MM.1S (cell line): ENCODE measurements at regions not wholly inside any gene's neighbourhood (a gene's known extent, or its start where the extent isn't known, plus 50 kb on each side); places are given as distances from the start of the nearest gene placed in this dataset.

Source experiments
- DNase-seq: peaks from one replicate; pipeline ENCODE4 v3.0.0-alpha.2; 2015
- H2AFZ ChIP-seq: fragments of 300-600 bp; sonication (generic); 2 replicates; pipeline ENCODE4 v1.6.0; 2016; ENCODE audit warnings: antibody characterized with exemption, low read length
- H3F3A ChIP-seq: fragments of 300-600 bp; sonication (generic); 2 replicates; pipeline ENCODE4 v1.6.1; 2016; ENCODE audit warnings: mild to moderate bottlenecking, antibody characterized with exemption, low read length, moderate library complexity, mixed read lengths; ENCODE audit not compliant: insufficient read depth
- H3K27ac ChIP-seq: fragments of 300-600 bp; sonication (generic); 2 replicates; pipeline ENCODE4 v1.5.1; 2016; ENCODE audit warnings: mild to moderate bottlenecking, low read length
- H3K27me3 ChIP-seq: fragments of 300-600 bp; sonication (generic); replicated peaks from 2 replicates; pipeline ENCODE4 v1.6.0; 2016; ENCODE audit warnings: low read length; ENCODE audit not compliant: insufficient read depth
- H3K36me3 ChIP-seq: fragments of 300-600 bp; sonication (generic); replicated peaks from 2 replicates; pipeline ENCODE4 v1.6.1; 2016; ENCODE audit warnings: mild to moderate bottlenecking, low read length, mixed read lengths; ENCODE audit not compliant: insufficient read depth
- H3K4me1 ChIP-seq: fragments of 300-600 bp; sonication (generic); 2 replicates; pipeline ENCODE4 v1.6.1; 2016; ENCODE audit warnings: low read length, mixed read lengths
- H3K4me2 ChIP-seq: fragments of 300-600 bp; sonication (generic); 2 replicates; pipeline ENCODE4 v1.6.0; 2016; ENCODE audit warnings: low read depth, low read length
- H3K4me3 ChIP-seq: fragments of 300-600 bp; sonication (generic); 2 replicates; pipeline ENCODE4 v1.5.1; 2016; ENCODE audit warnings: low read length, mixed read lengths
- H3K79me2 ChIP-seq: fragments of 300-600 bp; sonication (generic); 2 replicates; pipeline ENCODE4 v1.6.1; 2016; ENCODE audit warnings: mixed run types, low read length, mixed read lengths
- H3K9ac ChIP-seq: fragments of 300-600 bp; sonication (generic); 2 replicates; pipeline ENCODE4 v1.6.1; 2016; ENCODE audit warnings: low read length, mixed read lengths
- H3K9me2 ChIP-seq: fragments of 300-600 bp; sonication (generic); replicated peaks from 2 replicates; pipeline ENCODE4 v1.6.1; 2016; ENCODE audit warnings: mild to moderate bottlenecking, low read length, mixed read lengths; ENCODE audit not compliant: insufficient read depth
- H3K9me3 ChIP-seq: fragments of 300-600 bp; sonication (generic); replicated peaks from 2 replicates; pipeline ENCODE4 v1.6.1; 2016; ENCODE audit warnings: mild to moderate bottlenecking, low read length, mixed read lengths; ENCODE audit not compliant: insufficient read depth
- H4K20me1 ChIP-seq: fragments of 300-600 bp; sonication (generic); 2 replicates; pipeline ENCODE4 v1.6.1; 2016; ENCODE audit warnings: mild to moderate bottlenecking, low read length, moderate library complexity, mixed read lengths; ENCODE audit not compliant: insufficient read depth
- EZH2 ChIP-seq: fragments of 300-600 bp; sonication (generic); optimal IDR thresholded peaks from 2 replicates; pipeline ENCODE3; 2017; ENCODE audit warnings: low read depth, mild to moderate bottlenecking, antibody characterized with exemption, low read length, mixed read lengths
- EZH2phosphoT487 ChIP-seq: fragments of 300-600 bp; sonication (generic); IDR thresholded peaks from 2 replicates; pipeline ENCODE4 v1.6.1; 2018; ENCODE audit warnings: antibody characterized with exemption, low read length
- TF ChIP-seq, protein P1 (sequence below): fragments of 300-600 bp; sonication (generic); IDR thresholded peaks from 2 replicates; pipeline ENCODE4 v1.5.1; 2016; ENCODE audit warnings: antibody characterized with exemption, low read length, mixed read lengths

DNA sequence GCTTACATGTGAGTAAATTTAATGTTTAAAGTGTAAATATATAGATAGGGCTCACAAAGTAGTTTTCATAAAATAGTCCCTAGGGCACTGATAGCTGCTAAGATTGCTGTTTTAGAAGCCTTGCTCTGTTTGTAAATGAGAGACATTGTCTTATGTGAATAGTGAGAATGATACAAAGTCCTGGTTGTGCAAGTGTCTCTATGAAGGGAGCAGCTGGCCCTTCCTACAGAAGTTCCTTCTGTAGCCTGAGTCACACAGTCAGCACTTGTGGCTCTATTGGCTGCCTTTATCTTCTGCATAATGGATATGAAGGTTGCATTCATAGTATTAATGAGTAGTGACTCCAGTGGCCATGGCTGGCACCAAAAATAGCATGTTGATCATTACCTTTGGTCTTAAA lies 279.7 kb downstream of the OSR1 start:
- no peak overlapping the region for H3K4me2 ChIP-seq
- no peak for TF ChIP-seq EZH2
- H3K36me3 ChIP-seq, result no peaks in the 10 kb centered on the region
- no peaks in the 10 kb centered on the region for H3F3A ChIP-seq
- no peak overlapping the region for H3K4me3 ChIP-seq
- H3K9me3 ChIP-seq, result no peaks in the 10 kb centered on the region
- H3K9ac ChIP-seq, result no peak overlapping the region
- no peak for DNase-seq
- H3K27ac ChIP-seq, result no peak overlapping the region
- H4K20me1 ChIP-seq, result no peaks in the 10 kb centered on the region
- H2AFZ ChIP-seq, result no peak overlapping the region
- H3K9me2 ChIP-seq, result no peaks in the 10 kb centered on the region
- H3K27me3 ChIP-seq, result no peaks in the 10 kb centered on the region
- H3K4me1 ChIP-seq, result no peaks in the 10 kb centered on the region
- no peaks in the 10 kb centered on the region for H3K79me2 ChIP-seq

DNA sequence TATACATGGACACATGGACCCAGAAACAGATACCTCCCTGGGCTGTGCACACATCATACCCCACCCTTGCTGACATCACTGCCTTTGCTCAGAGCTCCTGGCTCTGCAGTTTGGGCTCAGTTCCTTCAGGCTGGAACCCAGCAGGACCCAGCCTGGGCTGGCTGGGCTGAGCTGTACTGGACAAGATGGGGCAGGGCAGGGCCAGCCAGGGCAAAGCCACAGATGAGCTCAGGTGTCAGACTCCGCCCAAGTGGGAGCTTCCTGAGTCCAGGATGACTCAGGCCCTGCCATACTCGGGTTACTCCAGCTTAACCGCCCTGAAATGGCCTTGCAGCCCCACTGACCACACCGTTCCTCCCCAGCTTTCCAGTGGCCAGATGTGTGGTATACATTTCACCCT lies 284.9 kb downstream of the OSR1 start:
- TF ChIP-seq EZH2phosphoT487, result no peak
- TF ChIP-seq, protein P1, sequence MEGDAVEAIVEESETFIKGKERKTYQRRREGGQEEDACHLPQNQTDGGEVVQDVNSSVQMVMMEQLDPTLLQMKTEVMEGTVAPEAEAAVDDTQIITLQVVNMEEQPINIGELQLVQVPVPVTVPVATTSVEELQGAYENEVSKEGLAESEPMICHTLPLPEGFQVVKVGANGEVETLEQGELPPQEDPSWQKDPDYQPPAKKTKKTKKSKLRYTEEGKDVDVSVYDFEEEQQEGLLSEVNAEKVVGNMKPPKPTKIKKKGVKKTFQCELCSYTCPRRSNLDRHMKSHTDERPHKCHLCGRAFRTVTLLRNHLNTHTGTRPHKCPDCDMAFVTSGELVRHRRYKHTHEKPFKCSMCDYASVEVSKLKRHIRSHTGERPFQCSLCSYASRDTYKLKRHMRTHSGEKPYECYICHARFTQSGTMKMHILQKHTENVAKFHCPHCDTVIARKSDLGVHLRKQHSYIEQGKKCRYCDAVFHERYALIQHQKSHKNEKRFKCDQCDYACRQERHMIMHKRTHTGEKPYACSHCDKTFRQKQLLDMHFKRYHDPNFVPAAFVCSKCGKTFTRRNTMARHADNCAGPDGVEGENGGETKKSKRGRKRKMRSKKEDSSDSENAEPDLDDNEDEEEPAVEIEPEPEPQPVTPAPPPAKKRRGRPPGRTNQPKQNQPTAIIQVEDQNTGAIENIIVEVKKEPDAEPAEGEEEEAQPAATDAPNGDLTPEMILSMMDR, result no peak
- no peak for TF ChIP-seq EZH2
- Histone ChIP-seq H3K36me3 (no peaks in the 10 kb centered on the region), H2AFZ (no peak overlapping the region), H3K4me3 (no peak overlapping the region), H3K4me2 (no peak overlapping the region), H3K27ac (no peak overlapping the region), H3K9me3 (no peaks in the 10 kb centered on the region), H3K27me3 (no peaks in the 10 kb centered on the region), H3K79me2 (no peaks in the 10 kb centered on the region), H3K9me2 (no peaks in the 10 kb centered on the region), H3K9ac (no peak overlapping the region), H3K4me1 (no peaks in the 10 kb centered on the region), H3F3A (no peaks in the 10 kb centered on the region), H4K20me1 (no peaks in the 10 kb centered on the region)
- no peak for DNase-seq

DNA sequence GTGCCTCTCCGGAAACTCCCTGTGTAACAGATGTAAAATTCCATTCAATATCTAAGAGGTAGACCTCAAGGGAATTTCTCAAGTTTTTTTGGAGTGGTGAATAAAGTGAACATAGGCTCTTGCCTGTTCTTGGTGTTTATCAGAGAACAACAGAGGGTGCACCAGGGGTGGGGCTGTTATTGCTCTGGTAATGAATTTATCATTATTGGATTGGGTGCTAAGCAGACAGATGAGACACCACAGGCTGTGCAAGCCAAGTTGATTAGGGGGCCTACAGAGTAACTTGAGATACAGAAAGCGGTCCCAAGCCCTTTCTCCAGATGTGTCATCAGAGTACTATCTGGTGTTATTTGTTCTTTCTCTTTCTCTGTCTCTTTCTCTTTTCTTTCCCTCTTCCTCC lies 286.3 kb downstream of the OSR1 start:
- DNase-seq, result no peak
- Histone ChIP-seq H3K4me1 (no peaks in the 10 kb centered on the region), H3K9me2 (no peaks in the 10 kb centered on the region), H3K9ac (no peak overlapping the region), H4K20me1 (no peaks in the 10 kb centered on the region), H3K27ac (no peak overlapping the region), H3F3A (no peaks in the 10 kb centered on the region), H3K36me3 (no peaks in the 10 kb centered on the region), H3K9me3 (no peaks in the 10 kb centered on the region), H3K4me3 (no peak overlapping the region), H3K27me3 (no peaks in the 10 kb centered on the region), H3K4me2 (no peak overlapping the region), H3K79me2 (no peaks in the 10 kb centered on the region), H2AFZ (no peak overlapping the region)
- no peak for TF ChIP-seq EZH2
- TF ChIP-seq EZH2phosphoT487, result no peak
- TF ChIP-seq, protein P1, result no peak

DNA sequence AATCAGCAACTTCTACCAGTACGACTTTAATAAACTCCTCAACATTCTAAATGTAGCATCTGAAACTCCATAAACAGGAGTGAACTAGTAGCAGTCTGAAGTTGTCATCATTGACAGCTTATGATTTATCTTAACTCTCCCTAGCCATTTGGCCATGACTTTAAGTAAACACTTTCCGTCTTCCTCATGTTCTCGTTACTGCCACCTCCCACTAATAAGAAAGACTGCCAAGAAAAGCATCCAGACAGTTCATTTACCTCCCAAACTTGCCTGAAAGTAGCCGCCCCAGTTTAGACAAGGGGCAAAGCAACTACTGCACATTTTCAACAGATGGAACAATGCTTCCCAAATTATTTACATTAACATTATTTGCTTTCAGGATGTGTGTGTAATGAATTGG lies 287.5 kb downstream of the OSR1 start:
- DNase-seq, result no peak
- TF ChIP-seq EZH2phosphoT487 (no peak), EZH2 (no peak)
- TF ChIP-seq, protein P1, result no peak
- H3K4me3 ChIP-seq, result no peak overlapping the region

More for the DNA sequence above, 287.5 kb downstream of the OSR1 start:
- Histone ChIP-seq H3K4me1 (no peaks in the 10 kb centered on the region), H3K27me3 (no peaks in the 10 kb centered on the region), H3K79me2 (no peaks in the 10 kb centered on the region), H3K9me3 (no peaks in the 10 kb centered on the region), H3F3A (no peaks in the 10 kb centered on the region), H3K9me2 (no peaks in the 10 kb centered on the region), H3K4me2 (no peak overlapping the region), H4K20me1 (no peaks in the 10 kb centered on the region), H2AFZ (no peak overlapping the region), H3K9ac (no peak overlapping the region), H3K36me3 (no peaks in the 10 kb centered on the region), H3K27ac (no peak overlapping the region)
